Right kidney (tissue), 1 donor: ENCODE measurements at regions not wholly inside any gene's neighbourhood (a gene's known extent, or its start where the extent isn't known, plus 50 kb on each side); places are given as distances from the start of the nearest gene placed in this dataset.
A peak's percentile ranks its signal among the peaks of the same experiment; 100 is the strongest.
"Not testable (repeated sequence)": the region's sequence is repeated elsewhere in the genome, so short reads cannot be mapped to it uniquely, and the experiment has no call there.

Experiments
- DNase-seq: peaks from one replicate; pipeline ENCODE4 v3.0.0-alpha.2; 2016

GRCh38 chr14:81584495-81584894 is 50.8 kb upstream of the SEL1L start:
- DNase-seq = no peak

GRCh38 chr14:81589381-81590065 is 55.9 kb upstream of the SEL1L start:
- DNase-seq = no peak

- no peak for DNase-seq
These were observed 57.6 kb upstream of the SEL1L start for GRCh38 chr14:81591266-81591665.

- DNase-seq = no peak
These were observed 60.4 kb upstream of the SEL1L start for GRCh38 chr14:81594012-81594411.

GRCh38 chr14:81605660-81606059 is 72.0 kb upstream of the SEL1L start:
- DNase-seq = no peak

GRCh38 chr14:81613341-81614045 is 79.8 kb upstream of the SEL1L start:
- no peak for DNase-seq

- not testable (repeated sequence) for DNase-seq
These were observed 80.6 kb upstream of the SEL1L start for GRCh38 chr14:81614302-81614701.

- no peak for DNase-seq
These were observed 85.0 kb upstream of the SEL1L start for GRCh38 chr14:81618695-81619094.

- DNase-seq = no peak
These were observed 86.2 kb upstream of the SEL1L start for GRCh38 chr14:81619816-81620215.

- not testable (repeated sequence) for DNase-seq
These were observed 90.2 kb upstream of the SEL1L start for GRCh38 chr14:81623771-81624396.

- DNase-seq = peak; percentile 8
These were observed 91.7 kb upstream of the SEL1L start for GRCh38 chr14:81625343-81625742.

GRCh38 chr14:81632157-81632556 is 98.5 kb upstream of the SEL1L start:
- no peak for DNase-seq

- DNase-seq = no peak
These were observed 99.8 kb upstream of the SEL1L start for GRCh38 chr14:81633496-81633895.

- DNase-seq = no peak
These were observed 104.0 kb upstream of the SEL1L start for GRCh38 chr14:81637639-81638038.

- no peak for DNase-seq
These were observed 105.1 kb upstream of the SEL1L start for GRCh38 chr14:81638656-81639280.

GRCh38 chr14:81653626-81654025 is 120.0 kb upstream of the SEL1L start:
- DNase-seq = no peak

- no peak for DNase-seq
These were observed 122.0 kb upstream of the SEL1L start for GRCh38 chr14:81655423-81656314.

GRCh38 chr14:81656811-81657210 is 123.2 kb upstream of the SEL1L start:
- DNase-seq = no peak

GRCh38 chr14:81662066-81662465 is 128.4 kb upstream of the SEL1L start:
- no peak for DNase-seq

- no peak for DNase-seq
These were observed 129.0 kb upstream of the SEL1L start for GRCh38 chr14:81662570-81663197.

- DNase-seq = no peak
These were observed 135.1 kb upstream of the SEL1L start for GRCh38 chr14:81668626-81669274.
